Ovary (tissue), 7 donors: ENCODE measurements at regions not wholly inside any gene's neighbourhood (a gene's known extent, or its start where the extent isn't known, plus 50 kb on each side); places are given as distances from the start of the nearest gene placed in this dataset.

Experiments
- DNase-seq, 5 donors: peaks; one replicate each; pipeline ENCODE4 v3.0.0-alpha.2; 2019 to 2020
- H3K27ac ChIP-seq, 2 donors: fragments of 200-600 bp; one replicate each; pipeline versions ENCODE4 v1.5.1 to v1.8.0; 2019 to 2022
- H3K27me3 ChIP-seq: fragments of 200-600 bp; one replicate; pipeline ENCODE4 v1.8.0; 2022
- H3K36me3 ChIP-seq: fragments of 200-600 bp; sonication (generic); one replicate; pipeline ENCODE4 v1.5.1; 2019
- H3K4me1 ChIP-seq: one replicate; pipeline ENCODE4 v1.8.1; 2013; ENCODE audit warnings: mild to moderate bottlenecking, moderate library complexity; ENCODE audit not compliant: insufficient read depth
- H3K4me3 ChIP-seq: fragments of 200-600 bp; sonication (generic); one replicate; pipeline ENCODE4 v1.5.1; 2017
- H3K9me3 ChIP-seq, 2 donors: fragments of 200-600 bp in 1 of 2; sonication (generic) in 1 of 2; one replicate each; pipeline versions ENCODE4 v1.5.1 to v1.8.1; 2013 to 2019; ENCODE audit warnings: mild to moderate bottlenecking in 1 of 2, moderate library complexity in 1 of 2
- EP300 ChIP-seq: sonication (generic); formaldehyde crosslinking; IDR thresholded peaks from one replicate; pipeline ENCODE4 v1.6.1; 2017; ENCODE audit warnings: antibody characterized with exemption
- POLR2A ChIP-seq: fragments of 450-650 bp; IDR thresholded peaks from one replicate; pipeline ENCODE4 v1.6.1; 2017; ENCODE audit warnings: antibody characterized with exemption, mild to moderate bottlenecking, moderate library complexity
- WGBS, 3 donors: extraction: QIAGEN DNeasy Blood & Tissue Kit in 1 of 3; methylation state at CpG; one replicate each; pipeline versions ENCODE4 v1.1.5 to v1.1.7; 2013 to 2017; 5-methylcytosine and 5-hydroxymethylcytosine counted together
- intact Hi-C, 4 donors: fragments of 100-400 bp; cut with DNase I; formaldehyde crosslinking; loops; one replicate each; pipeline versions ENCODE4 v1.11.0 to v1.15.1; 2022 to 2023
- TF ChIP-seq, protein P1 (sequence below), 3 donors: fragments of 450-650 bp in 2 of 3; fragments of 200-600 bp in 1 of 3; IDR thresholded peaks; one replicate each; pipeline versions ENCODE4 v1.5.1 to v1.8.0; 2016 to 2022; ENCODE audit warnings: antibody characterized with exemption in 3 of 3, mild to moderate bottlenecking in 1 of 3
- donor health status: DM: no; HTN: no; CAD: no; lungs with moderate emphysema.
- donor health status: DM: no; HTN: no; CAD: no.
- donor health status: Bipolar disorder and iron deficiency.
- donor health status: DM: no; HTN: no; CAD: no.
- donor health status: DM: yes; HTN: yes; CAD: no.

DNA sequence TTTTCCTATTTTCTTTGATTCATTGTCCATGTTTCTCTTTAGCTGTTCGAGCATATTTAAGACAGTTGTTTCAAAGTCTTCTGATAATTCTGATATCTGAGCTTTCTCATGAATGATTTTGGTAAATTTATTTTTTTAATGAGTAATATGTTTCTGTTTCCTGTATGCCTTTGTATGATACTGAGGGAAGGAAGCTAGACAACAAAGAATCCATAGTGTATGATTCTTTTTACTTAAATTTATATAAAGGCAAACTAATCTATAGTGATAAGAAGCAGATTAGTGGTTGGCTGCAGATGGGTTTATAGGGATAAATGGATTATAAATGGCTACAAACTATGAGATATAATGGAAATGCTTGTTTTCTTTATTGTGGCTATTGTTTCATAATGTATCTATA, 352.7 kb upstream of the CDH2 start:
- Histone ChIP-seq H3K27me3 (no peaks in the 10 kb centered on the region), H3K4me3 (no peak overlapping the region), H3K27ac (no peak overlapping the region), H3K36me3 (no peaks in the 10 kb centered on the region), H3K4me1 (no peaks in the 10 kb centered on the region), H3K9me3 (no peaks in the 10 kb centered on the region)
- WGBS, 3 donors, result 26 to 53% (median 45%) methylated on average over 1 of the region's 1 CpG
- intact Hi-C loops, result loop anchor here in 1 of 4 donors (10.0 kb wide), 1 partner anchor 55 kb away; no protein-coding TSS in a partner anchor
- no peak for DNase-seq
- TF ChIP-seq POLR2A (no peak), EP300 (no peak)
- TF ChIP-seq, protein P1, sequence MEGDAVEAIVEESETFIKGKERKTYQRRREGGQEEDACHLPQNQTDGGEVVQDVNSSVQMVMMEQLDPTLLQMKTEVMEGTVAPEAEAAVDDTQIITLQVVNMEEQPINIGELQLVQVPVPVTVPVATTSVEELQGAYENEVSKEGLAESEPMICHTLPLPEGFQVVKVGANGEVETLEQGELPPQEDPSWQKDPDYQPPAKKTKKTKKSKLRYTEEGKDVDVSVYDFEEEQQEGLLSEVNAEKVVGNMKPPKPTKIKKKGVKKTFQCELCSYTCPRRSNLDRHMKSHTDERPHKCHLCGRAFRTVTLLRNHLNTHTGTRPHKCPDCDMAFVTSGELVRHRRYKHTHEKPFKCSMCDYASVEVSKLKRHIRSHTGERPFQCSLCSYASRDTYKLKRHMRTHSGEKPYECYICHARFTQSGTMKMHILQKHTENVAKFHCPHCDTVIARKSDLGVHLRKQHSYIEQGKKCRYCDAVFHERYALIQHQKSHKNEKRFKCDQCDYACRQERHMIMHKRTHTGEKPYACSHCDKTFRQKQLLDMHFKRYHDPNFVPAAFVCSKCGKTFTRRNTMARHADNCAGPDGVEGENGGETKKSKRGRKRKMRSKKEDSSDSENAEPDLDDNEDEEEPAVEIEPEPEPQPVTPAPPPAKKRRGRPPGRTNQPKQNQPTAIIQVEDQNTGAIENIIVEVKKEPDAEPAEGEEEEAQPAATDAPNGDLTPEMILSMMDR (IDR thresholded peaks at IDR 0.05), result no peak

DNA sequence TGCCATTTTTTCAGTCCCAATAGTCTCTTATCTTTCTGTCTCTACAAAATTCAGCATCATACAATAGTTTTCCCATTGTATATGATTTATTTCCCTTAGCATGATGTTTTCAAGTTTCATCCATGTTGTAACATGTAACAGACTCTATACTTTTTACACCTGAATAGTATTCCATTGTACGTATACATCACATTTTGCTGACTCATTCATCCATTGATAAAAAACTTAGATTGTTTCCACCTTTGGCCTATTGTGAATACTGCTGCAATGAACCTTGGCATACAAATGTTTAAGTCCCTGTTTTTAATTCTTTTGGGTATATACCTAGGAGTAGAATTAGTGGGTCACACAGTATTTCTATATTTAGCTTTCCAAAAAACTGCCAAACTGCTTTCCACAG, 349.3 kb upstream of the CDH2 start:
- Histone ChIP-seq H3K4me1 (no peaks in the 10 kb centered on the region), H3K27ac (no peak overlapping the region), H3K4me3 (no peak overlapping the region), H3K36me3 (no peaks in the 10 kb centered on the region), H3K9me3 (no peaks in the 10 kb centered on the region), H3K27me3 (no peaks in the 10 kb centered on the region)
- intact Hi-C loops, result no loop called here
- TF ChIP-seq POLR2A, result no peak
- no peak for TF ChIP-seq EP300
- TF ChIP-seq, protein P1 (IDR thresholded peaks at IDR 0.05), result no peak
- DNase-seq, result no peak
- WGBS, 3 donors, result 93 to 98% (median 95%) methylated on average over 1 of the region's 1 CpG

DNA sequence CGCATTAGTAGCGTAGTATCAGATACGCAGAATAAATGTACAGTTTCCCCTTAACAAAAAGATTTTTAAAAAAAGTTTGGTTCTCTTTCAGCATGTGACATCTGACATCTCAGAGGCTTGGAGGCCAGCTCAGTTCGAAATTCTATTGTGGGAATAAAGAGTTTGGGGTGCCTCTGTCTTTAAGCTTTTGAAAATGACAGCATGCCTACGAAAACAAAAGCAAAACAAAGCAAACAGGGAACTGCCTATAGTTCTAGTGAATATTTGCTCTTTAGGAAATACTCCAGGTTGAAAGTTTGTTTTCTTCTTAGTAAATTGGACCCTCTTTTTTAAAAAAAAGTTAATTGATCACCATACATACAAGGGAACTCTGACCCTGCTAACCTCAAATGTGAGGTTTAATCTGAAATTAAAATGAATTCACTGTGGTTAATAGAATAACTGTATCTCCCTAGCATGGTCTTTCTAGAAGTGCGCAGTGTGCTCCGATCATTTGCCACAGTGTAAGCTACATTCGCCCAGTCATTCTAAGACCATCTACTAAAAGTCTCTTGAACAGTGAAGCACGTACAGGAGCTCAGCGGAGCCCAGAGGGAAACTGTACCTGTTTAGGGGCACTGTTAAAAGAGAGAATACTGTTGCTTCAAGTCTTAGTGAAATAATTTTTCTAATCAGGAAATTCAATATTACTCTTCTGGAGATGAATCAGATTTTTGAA, 347.0 kb upstream of the CDH2 start:
- Histone ChIP-seq H3K27me3 (no peaks in the 10 kb centered on the region), H3K36me3 (no peaks in the 10 kb centered on the region), H3K4me1 (no peaks in the 10 kb centered on the region), H3K9me3 (no peaks in the 10 kb centered on the region), H3K27ac (no peak overlapping the region), H3K4me3 (no peak overlapping the region)
- 87 to 88% (median 88%) methylated on average over 10 of the region's 10 CpGs for WGBS, 3 donors
- intact Hi-C loops, result no loop called here
- DNase-seq, result no peak
- TF ChIP-seq EP300 (no peak), POLR2A (no peak)
- TF ChIP-seq, protein P1 (IDR thresholded peaks at IDR 0.05), result no peak

DNA sequence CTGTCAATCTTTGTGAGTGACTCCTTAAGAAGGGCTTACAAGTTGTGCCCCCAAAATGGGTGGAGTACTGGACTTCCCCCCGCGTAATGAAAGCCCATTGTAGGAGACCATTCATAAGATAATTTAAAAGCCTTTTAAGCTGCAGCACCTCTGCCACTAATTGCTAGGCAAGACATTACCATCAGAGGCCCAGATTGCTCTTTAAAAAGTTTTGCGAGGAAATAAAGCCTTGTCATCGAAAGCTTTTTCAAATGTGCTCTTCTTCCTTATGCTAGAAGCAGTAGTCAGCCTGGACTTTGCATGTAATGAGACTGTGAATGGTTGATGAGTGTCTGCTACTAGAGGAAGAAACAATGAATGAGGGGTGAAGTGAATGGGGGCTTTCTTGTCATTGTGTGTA, 345.3 kb upstream of the CDH2 start:
- TF ChIP-seq, protein P1 (IDR thresholded peaks at IDR 0.05), result no peak
- TF ChIP-seq EP300, result no peak
- no peak for TF ChIP-seq POLR2A
- Histone ChIP-seq H3K27ac (no peak overlapping the region), H3K4me3 (no peak overlapping the region), H3K4me1 (no peaks in the 10 kb centered on the region), H3K9me3 (no peaks in the 10 kb centered on the region), H3K27me3 (no peaks in the 10 kb centered on the region), H3K36me3 (no peaks in the 10 kb centered on the region)
- WGBS, 3 donors, result 74 to 80% (median 80%) methylated on average over 4 of the region's 4 CpGs
- no peak for DNase-seq
- intact Hi-C loops, result no loop called here
